Spleen (tissue), 11 donors: ENCODE measurements at regions not wholly inside any gene's neighbourhood (a gene's known extent, or its start where the extent isn't known, plus 50 kb on each side); places are given as distances from the start of the nearest gene placed in this dataset.

Experiments
- DNase-seq: peaks from one replicate; pipeline ENCODE4 v3.0.0-alpha.2; 2020
- H3K27ac ChIP-seq, 8 donors: fragments of 200-600 bp; sonication (generic) in 7 of 8; 1 replicate in 4 of 8; 2 replicates in 4 of 8; pipeline versions ENCODE4 v1.5.0 to v1.8.0; 2016 to 2021; ENCODE audit warnings: inconsistent platforms in 4 of 8, mild to moderate bottlenecking in 4 of 8, moderate library complexity in 1 of 8
- H3K27me3 ChIP-seq, 7 donors: fragments of 200-600 bp; sonication (generic) in 6 of 7; replicated peaks in 1 of 7; 1 replicate in 4 of 7; 2 replicates in 3 of 7; pipeline versions ENCODE4 v1.5.0 to v1.8.0; 2016 to 2021; ENCODE audit warnings: inconsistent platforms in 3 of 7, mild to moderate bottlenecking in 1 of 7
- H3K36me3 ChIP-seq, 6 donors: fragments of 200-600 bp; sonication (generic) in 5 of 6; 1 replicate in 4 of 6; 2 replicates in 2 of 6; pipeline versions ENCODE4 v1.5.0 to v1.8.0; 2016 to 2021; ENCODE audit warnings: inconsistent platforms in 2 of 6
- H3K4me1 ChIP-seq, 6 donors: fragments of 200-600 bp; sonication (generic) in 5 of 6; 1 replicate in 3 of 6; 2 replicates in 3 of 6; pipeline versions ENCODE4 v1.5.0 to v1.8.0; 2016 to 2021; ENCODE audit warnings: inconsistent platforms in 3 of 6
- H3K4me3 ChIP-seq, 8 donors: fragments of 200-600 bp; sonication (generic) in 7 of 8; 1 replicate in 4 of 8; 2 replicates in 4 of 8; pipeline versions ENCODE4 v1.5.0 to v1.8.0; 2016 to 2021; ENCODE audit warnings: inconsistent platforms in 4 of 8, mild to moderate bottlenecking in 4 of 8, moderate library complexity in 2 of 8
- H3K9me3 ChIP-seq, 8 donors: fragments of 200-600 bp; sonication (generic) in 7 of 8; 1 replicate in 4 of 8; 2 replicates in 4 of 8; pipeline versions ENCODE4 v1.5.0 to v1.8.0; 2016 to 2021; ENCODE audit warnings: inconsistent platforms in 4 of 8
- CTCF ChIP-seq, 11 experiments: fragments of 200-600 bp in 7 of 11; fragments of 450-650 bp in 4 of 11; sonication (generic) in 4 of 11; IDR thresholded peaks in 8 of 11; conservative IDR thresholded peaks in 3 of 11; 1 replicate in 7 of 11; 2 replicates in 4 of 11; pipeline versions ENCODE4 v1.4.0 to v1.8.0; 2016 to 2021; ENCODE audit warnings: antibody characterized with exemption in 11 of 11, inconsistent platforms in 4 of 11, mild to moderate bottlenecking in 1 of 11
- POLR2A ChIP-seq, 3 donors: fragments of 450-650 bp; IDR thresholded peaks; one replicate each; pipeline ENCODE4 v1.5.1; 2017; ENCODE audit warnings: antibody characterized with exemption in 3 of 3, mild to moderate bottlenecking in 1 of 3
- POLR2AphosphoS5 ChIP-seq, 3 donors: sonication (generic); formaldehyde crosslinking; IDR thresholded peaks; one replicate each; pipeline ENCODE4 v1.5.1; 2017; ENCODE audit warnings: antibody characterized with exemption in 3 of 3
- WGBS, 5 donors: extraction: QIAGEN DNeasy Blood & Tissue Kit in 3 of 5; methylation state at CpG; one replicate each; pipeline versions ENCODE4 v1.1.5 to v1.1.7; 2013 to 2018; 5-methylcytosine and 5-hydroxymethylcytosine counted together
- intact Hi-C: fragments of 100-400 bp; cut with DNase I; formaldehyde crosslinking; loops from one replicate; pipeline ENCODE4 v1.15.0; 2023; ENCODE audit warnings: low total_unique reads
- donor health status: healthy with polysubstance abuse.
- donor health status: DM: no; HTN: no; CAD: no; lungs with moderate emphysema.
- donor health status: DM: no; HTN: no; CAD: no.
- donor health status: Bipolar disorder and iron deficiency.
- donor health status: healthy.
- donor health status: DM: no; HTN: no; CAD: no.
- donor health status: DM: yes; HTN: yes; CAD: no.

- no peaks in the 10 kb centered on the region for H3K27me3 ChIP-seq
- DNase-seq = no peak
- H3K27ac ChIP-seq = no peak overlapping the region
- H3K9me3 ChIP-seq = no peaks in the 10 kb centered on the region
- no peak overlapping the region for H3K4me3 ChIP-seq
- 54 to 72% (median 62%) methylated on average over 3 of the region's 3 CpGs for WGBS, 5 donors
- peaks cover 0 to 2% (median 0%) of the 10 kb centered on the region in 6 donors for H3K4me1 ChIP-seq
- intact Hi-C loops = no loop called here
- no peak for TF ChIP-seq CTCF (IDR thresholded peaks at IDR 0.05 in 8 of 11, conservative IDR thresholded peaks at IDR 0.05 in 3 of 11)
- no peak for TF ChIP-seq POLR2A (IDR thresholded peaks at IDR 0.05)
- no peak for TF ChIP-seq POLR2AphosphoS5 (IDR thresholded peaks at IDR 0.05)
- H3K36me3 ChIP-seq = no peaks in the 10 kb centered on the region
These were observed 88.0 kb upstream of the ADGRF1 start for GRCh38 chr6:47130086-47130485.

GRCh38 chr6:47129129-47129528 is 87.0 kb upstream of the ADGRF1 start:
- Histone ChIP-seq H3K36me3 (no peaks in the 10 kb centered on the region), H3K9me3 (no peaks in the 10 kb centered on the region), H3K4me1 (peaks cover 0 to 2% (median 0%) of the 10 kb centered on the region in 6 donors), H3K27ac (no peak overlapping the region), H3K27me3 (no peaks in the 10 kb centered on the region), H3K4me3 (no peak overlapping the region)
- intact Hi-C loops = no loop called here
- TF ChIP-seq POLR2A (IDR thresholded peaks at IDR 0.05) (no peak), POLR2AphosphoS5 (IDR thresholded peaks at IDR 0.05) (no peak), CTCF (IDR thresholded peaks at IDR 0.05 in 8 of 11, conservative IDR thresholded peaks at IDR 0.05 in 3 of 11) (no peak)
- DNase-seq = no peak
- WGBS, 5 donors = 84 to 92% (median 86%) methylated on average over 1 of the region's 1 CpG

- Histone ChIP-seq H3K27me3 (no peaks in the 10 kb centered on the region), H3K9me3 (no peaks in the 10 kb centered on the region), H3K4me1 (peaks cover 0 to 2% (median 0%) of the 10 kb centered on the region in 6 donors), H3K4me3 (no peak overlapping the region), H3K27ac (no peak overlapping the region), H3K36me3 (no peaks in the 10 kb centered on the region)
- whole genome bisulfite sequencing, 5 donors = 53 to 80% (median 76%) methylated on average over 5 of the region's 5 CpGs
- intact Hi-C loops = no loop called here
- no peak for DNase-seq
- no peak for TF ChIP-seq POLR2AphosphoS5 (IDR thresholded peaks at IDR 0.05)
- TF ChIP-seq CTCF (IDR thresholded peaks at IDR 0.05 in 8 of 11, conservative IDR thresholded peaks at IDR 0.05 in 3 of 11) = no peak
- no peak for TF ChIP-seq POLR2A (IDR thresholded peaks at IDR 0.05)
These were observed 84.7 kb upstream of the ADGRF1 start for GRCh38 chr6:47126647-47127391.

GRCh38 chr6:47118611-47119010 is 76.5 kb upstream of the ADGRF1 start:
- intact Hi-C loops = no loop called here
- no peaks in the 10 kb centered on the region for H3K27me3 ChIP-seq
- DNase-seq = no peak
- peaks cover 0 to 6% (median 0%) of the 10 kb centered on the region in 6 donors for H3K4me1 ChIP-seq
- TF ChIP-seq POLR2A (IDR thresholded peaks at IDR 0.05) = no peak
- no peak for TF ChIP-seq CTCF (IDR thresholded peaks at IDR 0.05 in 8 of 11, conservative IDR thresholded peaks at IDR 0.05 in 3 of 11)
- TF ChIP-seq POLR2AphosphoS5 (IDR thresholded peaks at IDR 0.05) = no peak
- H3K36me3 ChIP-seq = no peaks in the 10 kb centered on the region
- no peak overlapping the region for H3K4me3 ChIP-seq
- no peaks in the 10 kb centered on the region for H3K9me3 ChIP-seq
- H3K27ac ChIP-seq = no peak overlapping the region
